Liver (tissue), 3 donors: ENCODE measurements at regions not wholly inside any gene's neighbourhood (a gene's known extent, or its start where the extent isn't known, plus 50 kb on each side); places are given as distances from the start of the nearest gene placed in this dataset.
"Not testable (repeated sequence)": the region's sequence is repeated elsewhere in the genome, so short reads cannot be mapped to it uniquely, and the experiment has no call there.

ENCODE experiments used
- YY1 ChIP-seq: IDR thresholded peaks from 2 replicates; pipeline ENCODE4 v1.6.1; 2016; ENCODE audit warnings: antibody characterized with exemption, mild to moderate bottlenecking
- TF ChIP-seq, protein P1 (sequence below): fragments of 150-350 bp; IDR thresholded peaks from 2 replicates; pipeline ENCODE4 v1.5.1; 2017; ENCODE audit warnings: improper control_type of control experiment, low read depth, low read length; ENCODE audit not compliant: missing input control
- TF ChIP-seq, protein P2 (sequence below): IDR thresholded peaks from 2 replicates; pipeline ENCODE4 v1.6.1; 2016; ENCODE audit warnings: antibody characterized with exemption
- donor health status: healthy.
- donor health status: healthy.

DNA sequence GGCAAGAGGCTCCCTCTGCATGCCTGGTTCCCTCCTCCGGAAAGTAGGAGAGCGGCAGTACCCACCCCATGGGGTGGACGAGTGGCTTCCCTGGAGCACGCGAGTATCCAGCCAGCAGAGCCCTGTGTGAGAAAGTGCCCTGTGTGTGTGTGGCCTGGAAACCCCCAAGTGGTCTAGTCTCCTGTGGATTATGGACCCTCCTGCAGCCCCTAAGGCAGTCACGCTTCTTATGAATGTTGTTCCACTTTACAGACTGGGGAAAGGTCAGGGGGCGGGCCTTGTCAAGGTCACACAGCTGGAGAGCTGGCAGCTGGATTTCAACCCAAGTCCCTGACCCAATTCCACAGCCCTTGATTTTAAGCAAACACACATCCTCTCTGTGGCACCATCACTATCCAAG is 252.5 kb upstream of the SULF2 start:
- TF ChIP-seq, protein P1, sequence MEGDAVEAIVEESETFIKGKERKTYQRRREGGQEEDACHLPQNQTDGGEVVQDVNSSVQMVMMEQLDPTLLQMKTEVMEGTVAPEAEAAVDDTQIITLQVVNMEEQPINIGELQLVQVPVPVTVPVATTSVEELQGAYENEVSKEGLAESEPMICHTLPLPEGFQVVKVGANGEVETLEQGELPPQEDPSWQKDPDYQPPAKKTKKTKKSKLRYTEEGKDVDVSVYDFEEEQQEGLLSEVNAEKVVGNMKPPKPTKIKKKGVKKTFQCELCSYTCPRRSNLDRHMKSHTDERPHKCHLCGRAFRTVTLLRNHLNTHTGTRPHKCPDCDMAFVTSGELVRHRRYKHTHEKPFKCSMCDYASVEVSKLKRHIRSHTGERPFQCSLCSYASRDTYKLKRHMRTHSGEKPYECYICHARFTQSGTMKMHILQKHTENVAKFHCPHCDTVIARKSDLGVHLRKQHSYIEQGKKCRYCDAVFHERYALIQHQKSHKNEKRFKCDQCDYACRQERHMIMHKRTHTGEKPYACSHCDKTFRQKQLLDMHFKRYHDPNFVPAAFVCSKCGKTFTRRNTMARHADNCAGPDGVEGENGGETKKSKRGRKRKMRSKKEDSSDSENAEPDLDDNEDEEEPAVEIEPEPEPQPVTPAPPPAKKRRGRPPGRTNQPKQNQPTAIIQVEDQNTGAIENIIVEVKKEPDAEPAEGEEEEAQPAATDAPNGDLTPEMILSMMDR: not testable (repeated sequence)
- TF ChIP-seq, protein P2, sequence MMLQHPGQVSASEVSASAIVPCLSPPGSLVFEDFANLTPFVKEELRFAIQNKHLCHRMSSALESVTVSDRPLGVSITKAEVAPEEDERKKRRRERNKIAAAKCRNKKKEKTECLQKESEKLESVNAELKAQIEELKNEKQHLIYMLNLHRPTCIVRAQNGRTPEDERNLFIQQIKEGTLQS: not testable (repeated sequence)
- TF ChIP-seq YY1: not testable (repeated sequence)
